Keratinocyte (primary cell): ENCODE measurements at regions not wholly inside any gene's neighbourhood (a gene's known extent, or its start where the extent isn't known, plus 50 kb on each side); places are given as distances from the start of the nearest gene placed in this dataset.

ENCODE experiments used
- DNase-seq: peaks from one replicate; pipeline ENCODE4 v3.0.0-alpha.2; 2011; ENCODE audit warnings: low read depth, missing footprints, low spot score
- FAIRE-seq: peaks from 2 replicates; lab custom pipeline; 2011; peaks lifted over from hg19 to GRCh38; lab: Jason Lieb, UNC
- H2AFZ ChIP-seq: 2 replicates; pipeline ENCODE4 v1.6.0; 2012; ENCODE audit warnings: low read length, control low read depth, inconsistent platforms; ENCODE audit not compliant: control insufficient read depth
- H3K27ac ChIP-seq: 2 replicates; pipeline ENCODE4 v1.5.1; 2011; ENCODE audit warnings: low read length; ENCODE audit not compliant: control insufficient read depth, insufficient read depth
- H3K27me3 ChIP-seq: 3 replicates; pipeline ENCODE4 v1.6.0; 2011; ENCODE audit warnings: low read length; ENCODE audit not compliant: control insufficient read depth, insufficient read depth; ENCODE audit errors: extremely low read depth
- H3K36me3 ChIP-seq, 2 experiments: 2 replicates in 1 of 2; 3 replicates in 1 of 2; pipeline ENCODE4 v1.5.1; 2011; ENCODE audit warnings: low read length in 2 of 2, mild to moderate bottlenecking in 1 of 2; ENCODE audit not compliant: control insufficient read depth in 2 of 2, insufficient read depth in 2 of 2; ENCODE audit errors: extremely low read depth in 1 of 2
- H3K4me1 ChIP-seq: 3 replicates; pipeline ENCODE4 v1.5.1; 2011; ENCODE audit warnings: low read length; ENCODE audit not compliant: control insufficient read depth, insufficient read depth; ENCODE audit errors: extremely low read depth
- H3K4me2 ChIP-seq: 3 replicates; pipeline ENCODE4 v1.6.0; 2011; ENCODE audit warnings: low read depth, low read length; ENCODE audit not compliant: control insufficient read depth, insufficient read depth; ENCODE audit errors: extremely low read depth
- H3K4me3 ChIP-seq, 3 experiments: fragments of 200-600 bp in 1 of 3; sonication (generic) in 1 of 3; 2 replicates in 2 of 3; 3 replicates in 1 of 3; pipeline ENCODE4 v1.5.1; 2011 to 2016; ENCODE audit warnings: low read length in 3 of 3, mild to moderate bottlenecking in 3 of 3, control low read depth in 2 of 3, inconsistent platforms in 1 of 3, low read depth in 1 of 3, mixed read lengths in 1 of 3, mixed run types in 1 of 3, moderate library complexity in 1 of 3; ENCODE audit not compliant: control insufficient read depth in 2 of 3, insufficient read depth in 2 of 3; ENCODE audit errors: extremely low read depth in 1 of 3
- H3K79me2 ChIP-seq: 2 replicates; pipeline ENCODE4 v1.6.0; 2012; ENCODE audit warnings: low read length; ENCODE audit not compliant: control insufficient read depth, insufficient read depth
- H3K9ac ChIP-seq: 3 replicates; pipeline ENCODE4 v1.6.0; 2011; ENCODE audit warnings: low read length; ENCODE audit not compliant: control insufficient read depth, insufficient read depth; ENCODE audit errors: extremely low read depth
- H3K9me1 ChIP-seq: 3 replicates; pipeline ENCODE4 v1.6.0; 2011; ENCODE audit warnings: low read length; ENCODE audit not compliant: control insufficient read depth, insufficient read depth; ENCODE audit errors: extremely low read depth
- H3K9me3 ChIP-seq: 2 replicates; pipeline ENCODE4 v1.5.1; 2012; ENCODE audit warnings: low read depth, low read length; ENCODE audit not compliant: control insufficient read depth
- H4K20me1 ChIP-seq: 3 replicates; pipeline ENCODE4 v1.6.0; 2011; ENCODE audit warnings: low read length; ENCODE audit not compliant: control insufficient read depth, insufficient read depth; ENCODE audit errors: extremely low read depth
- EZH2 ChIP-seq: IDR thresholded peaks from one replicate; pipeline ENCODE4 v1.6.1; 2012; ENCODE audit warnings: inconsistent platforms, mild to moderate bottlenecking, low read length, moderate library complexity
- dilution Hi-C: fragments of 300-500 bp; cut with MboI; formaldehyde crosslinking; loops from one replicate; pipeline ENCODE4 v1.7.0; 2020; ENCODE audit warnings: low sequenced_read_pairs; ENCODE audit not compliant: extremely low pct_ligation_motif_present
- TF ChIP-seq, protein P1 (sequence below), 3 experiments: IDR thresholded peaks in 1 of 3; conservative IDR thresholded peaks in 1 of 3; optimal IDR thresholded peaks in 1 of 3; 2 replicates in 2 of 3; 3 replicates in 1 of 3; pipeline versions ENCODE3 to v1.5.1; 2011; ENCODE audit warnings: low read length in 3 of 3, mild to moderate bottlenecking in 3 of 3, moderate library complexity in 2 of 3, control low read depth in 1 of 3, inconsistent platforms in 1 of 3; ENCODE audit not compliant: insufficient read depth in 2 of 3; ENCODE audit errors: extremely low read depth in 1 of 3

DNA sequence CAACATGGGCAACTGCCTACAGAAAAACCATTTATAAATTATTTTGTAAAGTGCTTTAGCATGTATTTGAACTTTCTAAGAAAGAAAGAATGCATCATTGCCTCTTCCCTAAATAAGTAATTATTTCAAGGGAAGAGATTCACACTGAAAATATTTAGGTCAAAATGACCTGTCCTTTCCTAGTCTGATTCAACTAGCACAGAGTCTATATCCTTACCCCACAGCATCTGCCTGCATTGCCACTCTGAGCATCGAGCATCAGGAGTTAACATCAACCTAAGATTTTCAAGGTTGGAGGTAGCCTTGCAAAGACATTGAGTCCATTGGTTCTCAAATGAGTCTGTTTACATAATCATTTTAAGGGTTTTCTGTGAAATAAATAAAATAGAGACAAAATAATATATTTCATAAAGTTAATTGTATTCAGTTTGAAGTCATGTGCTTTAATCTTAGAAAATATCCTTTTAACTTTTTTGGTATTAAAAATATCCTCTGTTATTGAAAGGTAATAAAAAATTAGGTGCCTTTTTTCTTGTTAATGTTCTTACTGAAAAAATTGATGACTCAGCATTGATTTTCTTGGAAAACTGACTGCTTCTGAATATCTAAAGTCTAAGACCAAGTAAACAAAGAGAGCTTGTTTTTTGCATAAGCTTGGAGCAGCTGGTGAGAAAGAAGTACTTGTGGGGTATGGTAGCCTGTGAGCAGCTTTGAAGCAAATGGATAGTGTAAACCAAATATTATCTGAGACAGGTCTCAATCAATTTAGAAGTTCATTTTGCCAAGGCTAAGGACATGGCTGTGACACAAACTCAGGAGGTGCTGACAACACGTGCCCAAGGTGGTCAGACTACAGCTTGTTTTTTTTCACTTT lies 269.0 kb upstream of the CLEC14A start:
- Histone ChIP-seq H3K9me1 (no peaks in the 10 kb centered on the region), H3K4me2 (no peak overlapping the region), H3K27ac (no peak overlapping the region), H3K9ac (no peak overlapping the region), H3K9me3 (no peaks in the 10 kb centered on the region), H3K79me2 (no peaks in the 10 kb centered on the region), H3K4me1 (no peaks in the 10 kb centered on the region), H2AFZ (no peak overlapping the region), H3K27me3 (no peaks in the 10 kb centered on the region), H3K4me3 (no peak overlapping the region), H4K20me1 (no peaks in the 10 kb centered on the region), H3K36me3 (no peaks in the 10 kb centered on the region)
- no peak for FAIRE-seq
- dilution Hi-C loops, result no loop called here
- TF ChIP-seq EZH2, result no peak
- TF ChIP-seq, protein P1, sequence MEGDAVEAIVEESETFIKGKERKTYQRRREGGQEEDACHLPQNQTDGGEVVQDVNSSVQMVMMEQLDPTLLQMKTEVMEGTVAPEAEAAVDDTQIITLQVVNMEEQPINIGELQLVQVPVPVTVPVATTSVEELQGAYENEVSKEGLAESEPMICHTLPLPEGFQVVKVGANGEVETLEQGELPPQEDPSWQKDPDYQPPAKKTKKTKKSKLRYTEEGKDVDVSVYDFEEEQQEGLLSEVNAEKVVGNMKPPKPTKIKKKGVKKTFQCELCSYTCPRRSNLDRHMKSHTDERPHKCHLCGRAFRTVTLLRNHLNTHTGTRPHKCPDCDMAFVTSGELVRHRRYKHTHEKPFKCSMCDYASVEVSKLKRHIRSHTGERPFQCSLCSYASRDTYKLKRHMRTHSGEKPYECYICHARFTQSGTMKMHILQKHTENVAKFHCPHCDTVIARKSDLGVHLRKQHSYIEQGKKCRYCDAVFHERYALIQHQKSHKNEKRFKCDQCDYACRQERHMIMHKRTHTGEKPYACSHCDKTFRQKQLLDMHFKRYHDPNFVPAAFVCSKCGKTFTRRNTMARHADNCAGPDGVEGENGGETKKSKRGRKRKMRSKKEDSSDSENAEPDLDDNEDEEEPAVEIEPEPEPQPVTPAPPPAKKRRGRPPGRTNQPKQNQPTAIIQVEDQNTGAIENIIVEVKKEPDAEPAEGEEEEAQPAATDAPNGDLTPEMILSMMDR (optimal IDR thresholded peaks at IDR 0.05 in 1 of 3, IDR thresholded peaks at IDR 0.05 in 1 of 3, conservative IDR thresholded peaks at IDR 0.05 in 1 of 3; ENCODE audit: extremely low read depth in 1 of 3, insufficient read depth in 2 of 3, low read length in 3 of 3), result no peak
- DNase-seq, result no peak

DNA sequence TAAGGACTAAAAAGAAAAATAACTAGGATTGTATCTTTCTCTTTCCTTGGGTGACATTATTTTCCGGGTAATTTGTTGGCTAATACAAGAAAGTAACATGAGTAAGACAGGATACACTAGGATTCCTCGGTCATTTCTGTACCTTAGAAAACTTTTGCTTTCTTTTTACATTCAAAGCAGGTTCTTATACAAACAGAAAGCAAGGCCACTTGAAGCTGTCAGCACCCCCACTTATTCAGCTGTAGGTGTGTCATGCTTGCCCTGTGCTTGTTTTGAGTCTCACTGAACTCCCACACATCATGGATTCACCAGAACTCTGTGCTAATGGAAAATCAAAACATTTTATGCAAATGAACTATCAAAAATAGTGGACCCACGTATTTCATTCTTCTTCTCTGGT lies 266.8 kb upstream of the CLEC14A start:
- H3K9me3 ChIP-seq, result no peaks in the 10 kb centered on the region
- H3K4me3 ChIP-seq, result no peak overlapping the region
- no peak overlapping the region for H3K4me2 ChIP-seq
- no peak overlapping the region for H3K9ac ChIP-seq
- no peaks in the 10 kb centered on the region for H4K20me1 ChIP-seq
- H3K36me3 ChIP-seq, result no peaks in the 10 kb centered on the region
- H3K27me3 ChIP-seq, result no peaks in the 10 kb centered on the region
- dilution Hi-C loops, result no loop called here
- no peak overlapping the region for H2AFZ ChIP-seq
- H3K4me1 ChIP-seq, result no peaks in the 10 kb centered on the region
- FAIRE-seq (no peak), DNase-seq (no peak)
- no peaks in the 10 kb centered on the region for H3K79me2 ChIP-seq
- no peak for TF ChIP-seq EZH2
- TF ChIP-seq, protein P1 (optimal IDR thresholded peaks at IDR 0.05 in 1 of 3, IDR thresholded peaks at IDR 0.05 in 1 of 3, conservative IDR thresholded peaks at IDR 0.05 in 1 of 3; ENCODE audit: extremely low read depth in 1 of 3, insufficient read depth in 2 of 3, low read length in 3 of 3), result no peak
- no peaks in the 10 kb centered on the region for H3K9me1 ChIP-seq
- no peak overlapping the region for H3K27ac ChIP-seq
